Stimulated activated CD4-positive, alpha-beta T cell treated with anti-CD3 and anti-CD28 coated beads, TNF-alpha, amount 100 ng/mL, for 24 hours (primary cell): ENCODE measurements at regions not wholly inside any gene's neighbourhood (a gene's known extent, or its start where the extent isn't known, plus 50 kb on each side); places are given as distances from the start of the nearest gene placed in this dataset.

ENCODE experiments used
- DNase-seq, 3 experiments: peaks; one replicate each; pipeline ENCODE4 v3.0.0-alpha.2; 2020; ENCODE audit warnings: low read depth in 3 of 3

- DNase-seq, result no peak
Observed at GRCh38 chr16:85454171-85454872, 158.8 kb upstream of the GSE1 start.

- no peak for DNase-seq
Observed at GRCh38 chr16:85455534-85455933, 157.6 kb upstream of the GSE1 start.

GRCh38 chr16:85457366-85457765, 155.8 kb upstream of the GSE1 start:
- no peak for DNase-seq

- DNase-seq, result no peak
Observed at GRCh38 chr16:85458968-85459367, 154.2 kb upstream of the GSE1 start.

GRCh38 chr16:85459529-85460251, 153.4 kb upstream of the GSE1 start:
- no peak for DNase-seq

- no peak for DNase-seq
Observed at GRCh38 chr16:85460252-85461021, 152.7 kb upstream of the GSE1 start.

GRCh38 chr16:85461022-85461813, 151.9 kb upstream of the GSE1 start:
- DNase-seq, result no peak

- peak in 1 of 3 experiments; percentile 11 for DNase-seq
Observed at GRCh38 chr16:85461814-85462713, 151.1 kb upstream of the GSE1 start.

- DNase-seq, result no peak
Observed at GRCh38 chr16:85462714-85463611, 150.2 kb upstream of the GSE1 start.

- DNase-seq, result no peak
Observed at GRCh38 chr16:85463672-85464382, 149.3 kb upstream of the GSE1 start.

- no peak for DNase-seq
Observed at GRCh38 chr16:85464383-85465305, 148.5 kb upstream of the GSE1 start.

GRCh38 chr16:85465328-85466303, 147.5 kb upstream of the GSE1 start:
- no peak for DNase-seq

- no peak for DNase-seq
Observed at GRCh38 chr16:85466304-85466700, 146.8 kb upstream of the GSE1 start.

- DNase-seq, result no peak
Observed at GRCh38 chr16:85466989-85467388, 146.1 kb upstream of the GSE1 start.

GRCh38 chr16:85469929-85470590, 143.1 kb upstream of the GSE1 start:
- DNase-seq, result no peak

GRCh38 chr16:85470873-85471272, 142.2 kb upstream of the GSE1 start:
- no peak for DNase-seq
